Tibial nerve (tissue), 4 donors: ENCODE measurements at regions not wholly inside any gene's neighbourhood (a gene's known extent, or its start where the extent isn't known, plus 50 kb on each side); places are given as distances from the start of the nearest gene placed in this dataset.

Experiments used
- DNase-seq, 2 donors: peaks; one replicate each; pipeline ENCODE4 v3.0.0-alpha.2; 2019; ENCODE audit warnings: low spot score in 2 of 2
- H3K27ac ChIP-seq, 4 donors: fragments of 200-600 bp; sonication (generic) in 3 of 4; one replicate each; pipeline ENCODE4 v1.5.1; 2017 to 2019; ENCODE audit warnings: mild to moderate bottlenecking in 1 of 4
- H3K27me3 ChIP-seq, 2 donors: fragments of 200-600 bp; sonication (generic) in 1 of 2; one replicate each; pipeline versions ENCODE4 v1.5.1 to v1.6.0; 2017 to 2019
- H3K36me3 ChIP-seq, 3 donors: fragments of 200-600 bp; sonication (generic); one replicate each; pipeline ENCODE4 v1.5.1; 2018 to 2019
- H3K4me1 ChIP-seq, 4 donors: fragments of 200-600 bp; sonication (generic) in 3 of 4; one replicate each; pipeline ENCODE4 v1.5.1; 2017 to 2019
- H3K4me3 ChIP-seq, 4 donors: fragments of 200-600 bp; sonication (generic) in 3 of 4; one replicate each; pipeline ENCODE4 v1.5.1; 2017 to 2019; ENCODE audit warnings: mild to moderate bottlenecking in 1 of 4, moderate library complexity in 1 of 4
- H3K9me3 ChIP-seq, 4 donors: fragments of 200-600 bp; sonication (generic) in 3 of 4; one replicate each; pipeline ENCODE4 v1.5.1; 2017 to 2019
- CTCF ChIP-seq, 5 experiments: fragments of 200-600 bp in 3 of 5; fragments of 450-650 bp in 2 of 5; sonication (generic) in 3 of 5; IDR thresholded peaks; one replicate each; pipeline ENCODE4 v1.5.1; 2016 to 2019; ENCODE audit warnings: antibody characterized with exemption in 5 of 5, mild to moderate bottlenecking in 3 of 5, moderate library complexity in 2 of 5
- EP300 ChIP-seq, 2 donors: sonication (generic); formaldehyde crosslinking; IDR thresholded peaks; one replicate each; pipeline ENCODE4 v1.6.1; 2017; ENCODE audit warnings: antibody characterized with exemption in 2 of 2, mild to moderate bottlenecking in 1 of 2
- POLR2A ChIP-seq, 2 donors: fragments of 450-650 bp; IDR thresholded peaks; one replicate each; pipeline ENCODE4 v1.6.1; 2017; ENCODE audit warnings: antibody characterized with exemption in 2 of 2, mild to moderate bottlenecking in 2 of 2, moderate library complexity in 2 of 2
- WGBS, 2 donors: methylation state at CpG; one replicate each; pipeline ENCODE4 v1.1.5; 2018; 5-methylcytosine and 5-hydroxymethylcytosine counted together

GRCh38 chr1:62917314-62917713, 133.4 kb downstream of the ATG4C start:
- Histone ChIP-seq H3K36me3 (no peaks in the 10 kb centered on the region), H3K4me3 (no peak overlapping the region), H3K4me1 (no peaks in the 10 kb centered on the region), H3K27ac (no peak overlapping the region), H3K9me3 (no peaks in the 10 kb centered on the region), H3K27me3 (no peaks in the 10 kb centered on the region)
- WGBS, 2 donors, result 72 to 82% methylated on average over 5 of the region's 5 CpGs
- TF ChIP-seq POLR2A (IDR thresholded peaks at IDR 0.05) (no peak), CTCF (IDR thresholded peaks at IDR 0.05) (no peak), EP300 (IDR thresholded peaks at IDR 0.05) (no peak)
- DNase-seq, result no peak

GRCh38 chr1:62917805-62918204, 133.9 kb downstream of the ATG4C start:
- no peaks in the 10 kb centered on the region for H3K36me3 ChIP-seq
- H3K4me3 ChIP-seq, result no peak overlapping the region
- H3K27ac ChIP-seq, result no peak overlapping the region
- DNase-seq, result no peak
- H3K27me3 ChIP-seq, result no peaks in the 10 kb centered on the region
- H3K4me1 ChIP-seq, result no peaks in the 10 kb centered on the region
- TF ChIP-seq CTCF (IDR thresholded peaks at IDR 0.05), result no peak
- no peak for TF ChIP-seq POLR2A (IDR thresholded peaks at IDR 0.05)
- TF ChIP-seq EP300 (IDR thresholded peaks at IDR 0.05), result no peak
- WGBS, 2 donors, result 73% methylated on average over 10 of the region's 10 CpGs
- no peaks in the 10 kb centered on the region for H3K9me3 ChIP-seq

GRCh38 chr1:62918700-62919099, 134.8 kb downstream of the ATG4C start:
- Histone ChIP-seq H3K9me3 (no peaks in the 10 kb centered on the region), H3K27ac (no peak overlapping the region), H3K36me3 (no peaks in the 10 kb centered on the region), H3K4me1 (no peaks in the 10 kb centered on the region), H3K27me3 (no peaks in the 10 kb centered on the region), H3K4me3 (no peak overlapping the region)
- DNase-seq, result no peak
- 61 to 72% methylated on average over 3 of the region's 3 CpGs for WGBS, 2 donors
- TF ChIP-seq EP300 (IDR thresholded peaks at IDR 0.05), result no peak
- no peak for TF ChIP-seq CTCF (IDR thresholded peaks at IDR 0.05)
- no peak for TF ChIP-seq POLR2A (IDR thresholded peaks at IDR 0.05)

DNA sequence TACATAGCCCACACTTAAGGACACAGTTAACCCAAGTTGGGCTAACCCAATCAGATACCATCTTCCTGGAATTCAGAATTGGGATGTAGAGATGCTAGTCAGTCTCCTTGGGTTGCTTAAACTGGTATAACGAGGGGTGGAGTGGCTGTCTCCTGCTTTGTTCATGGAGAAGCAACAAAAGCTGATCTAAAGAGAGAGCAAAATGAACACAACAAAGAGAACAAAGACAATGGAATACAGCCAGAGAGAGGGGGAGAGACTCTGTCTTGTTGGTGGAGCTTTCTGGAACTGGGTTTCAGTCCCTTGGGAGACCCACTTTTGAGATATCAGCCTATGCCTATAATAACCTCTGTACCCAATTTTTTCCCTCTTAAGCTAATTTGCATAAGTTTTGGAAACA, 138.1 kb downstream of the ATG4C start:
- Histone ChIP-seq H3K27me3 (no peaks in the 10 kb centered on the region), H3K4me1 (no peaks in the 10 kb centered on the region), H3K4me3 (no peak overlapping the region), H3K36me3 (no peaks in the 10 kb centered on the region), H3K9me3 (no peaks in the 10 kb centered on the region), H3K27ac (no peak overlapping the region)
- TF ChIP-seq POLR2A (IDR thresholded peaks at IDR 0.05) (no peak), CTCF (IDR thresholded peaks at IDR 0.05) (no peak), EP300 (IDR thresholded peaks at IDR 0.05) (no peak)
- 46 to 86% methylated on average over 1 of the region's 1 CpG for WGBS, 2 donors
- no peak for DNase-seq

- WGBS, 2 donors, result 79 to 85% methylated on average over 7 of the region's 7 CpGs
- Histone ChIP-seq H3K27me3 (no peaks in the 10 kb centered on the region), H3K27ac (no peak overlapping the region), H3K4me3 (no peak overlapping the region), H3K9me3 (no peaks in the 10 kb centered on the region), H3K4me1 (no peaks in the 10 kb centered on the region), H3K36me3 (no peaks in the 10 kb centered on the region)
- TF ChIP-seq EP300 (IDR thresholded peaks at IDR 0.05), result no peak
- DNase-seq, result no peak
Observed at GRCh38 chr1:62924983-62925790, 141.3 kb downstream of the ATG4C start.
